ENCODE measurements at regions not wholly inside any gene's neighbourhood (a gene's known extent, or its start where the extent isn't known, plus 50 kb on each side); places are given as distances from the start of the nearest gene placed in this dataset.
"Not testable (repeated sequence)": the region's sequence is repeated elsewhere in the genome, so short reads cannot be mapped to it uniquely, and the experiment has no call there.

DNA sequence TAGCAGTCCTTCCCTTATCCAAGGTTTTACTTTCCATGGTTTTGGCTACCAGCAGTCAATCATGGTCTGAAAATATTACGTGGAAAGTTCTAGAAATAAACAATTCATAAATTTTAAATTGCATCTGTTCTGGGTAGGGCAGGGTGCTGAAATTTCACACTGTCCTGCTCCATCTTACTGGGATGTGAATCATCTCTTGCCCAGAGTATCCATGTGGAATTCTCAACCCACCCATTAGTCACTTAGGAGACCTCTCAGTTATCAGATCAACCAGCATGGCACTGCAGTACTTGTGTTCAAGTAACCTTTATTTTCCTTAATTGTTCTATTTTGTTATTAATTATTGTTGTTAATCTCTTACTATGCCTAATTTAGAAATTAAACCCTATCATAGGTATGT lies 202.8 kb upstream of the CPHXL start:
- no peak for DNase-seq

GRCh38 chr16:75931043-75931442 lies 204.8 kb upstream of the CPHXL start:
- DNase-seq: no peak

DNA sequence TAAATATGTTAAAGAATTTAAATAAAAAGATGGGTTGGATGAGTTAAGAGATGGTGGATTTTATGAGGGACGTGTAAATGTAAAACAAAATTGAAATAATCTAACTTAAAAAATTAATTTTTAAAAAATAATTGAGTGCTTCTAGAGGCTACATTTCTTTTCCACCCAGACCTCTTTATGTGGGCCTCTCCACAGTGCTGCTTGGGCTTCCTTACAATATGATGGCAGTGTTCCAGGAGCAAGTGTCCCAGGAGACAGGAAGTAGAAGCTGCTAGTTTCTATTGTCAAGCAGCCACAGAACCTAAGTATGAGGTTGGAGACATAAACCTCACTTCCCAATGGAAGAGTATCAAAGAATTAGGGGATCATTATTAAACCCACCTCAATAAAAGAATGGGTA lies 205.7 kb upstream of the CPHXL start:
- DNase-seq: no peak

GRCh38 chr16:75938818-75939217 lies 212.5 kb upstream of the CPHXL start:
- no peak for DNase-seq

DNA sequence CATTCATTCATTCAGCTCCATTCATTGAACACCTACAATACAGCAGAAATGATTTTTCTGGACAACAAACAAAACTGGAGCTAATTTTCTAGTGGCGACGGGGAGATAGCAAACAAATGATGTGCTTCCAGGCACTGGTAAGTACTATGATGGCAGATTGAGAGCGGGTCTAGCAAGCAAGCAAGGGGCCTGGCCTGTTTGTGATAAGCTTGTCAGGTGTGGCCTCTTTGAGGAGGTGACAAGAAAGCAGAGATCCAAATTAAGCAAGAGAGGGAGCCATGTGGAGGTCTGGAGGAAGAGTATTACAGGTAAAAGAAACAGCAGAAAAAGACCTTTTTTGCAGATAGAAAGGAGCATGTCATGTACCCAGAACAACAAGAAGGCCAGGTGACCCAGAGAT lies 216.1 kb upstream of the CPHXL start:
- DNase-seq: no peak

DNA sequence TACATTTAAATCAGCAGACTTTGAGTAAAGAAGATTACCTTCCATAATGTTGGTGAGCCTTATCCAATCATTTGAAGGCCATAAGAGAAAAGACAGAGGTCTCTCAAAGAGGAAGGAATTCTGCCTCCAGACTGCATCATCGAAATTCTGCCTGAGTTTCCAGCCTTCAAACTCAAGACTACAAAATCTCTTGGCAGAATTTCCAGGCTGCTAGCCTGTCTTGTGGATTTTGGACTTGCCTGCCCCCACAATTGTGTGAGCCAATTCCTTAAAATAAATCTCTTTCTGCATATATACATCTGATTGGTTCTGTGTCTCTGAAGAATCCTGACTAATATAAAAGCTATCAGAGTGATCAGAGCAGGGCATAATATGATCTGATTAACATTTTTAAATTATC lies 216.6 kb upstream of the CPHXL start:
- no peak for DNase-seq

DNA sequence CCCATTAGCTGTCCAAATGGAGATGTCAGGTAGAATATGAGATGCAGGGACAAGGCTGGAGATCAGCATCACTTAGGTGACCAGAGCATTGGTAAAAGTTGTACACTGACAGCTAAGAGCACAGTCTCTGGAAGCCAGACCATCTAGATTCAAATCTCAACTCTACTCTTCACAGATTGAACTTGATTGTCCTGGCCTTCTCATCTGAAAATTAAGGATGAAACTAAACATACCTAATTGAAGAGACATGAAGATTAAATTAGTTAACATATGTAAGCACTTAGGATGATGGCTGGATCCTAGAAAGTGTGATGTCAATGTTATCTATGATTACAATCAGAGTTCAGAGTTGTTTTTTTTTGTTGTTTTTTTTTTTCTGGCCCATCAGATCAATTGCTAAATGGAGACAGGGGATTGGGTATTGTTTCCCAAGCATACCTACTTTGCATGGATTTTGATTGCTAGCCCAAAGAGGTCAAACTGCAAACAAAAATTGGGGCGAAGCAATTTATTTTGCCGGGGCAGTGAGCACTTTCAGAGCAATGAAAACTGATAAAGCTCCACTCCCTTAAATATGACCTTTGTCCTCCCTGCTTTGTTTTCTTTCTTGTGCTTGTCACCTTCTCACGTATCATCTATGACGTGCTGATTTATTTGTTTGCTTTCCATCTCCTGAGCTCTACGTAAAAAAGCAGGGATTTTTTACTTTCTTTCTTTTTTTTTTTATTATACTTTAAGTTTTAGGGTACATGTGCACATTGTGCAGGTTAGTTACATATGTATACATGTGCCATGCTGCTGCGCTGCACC lies 217.6 kb upstream of the CPHXL start:
- DNase-seq: no peak

GRCh38 chr16:75945916-75946457 lies 219.7 kb upstream of the CPHXL start:
- no peak for DNase-seq

DNA sequence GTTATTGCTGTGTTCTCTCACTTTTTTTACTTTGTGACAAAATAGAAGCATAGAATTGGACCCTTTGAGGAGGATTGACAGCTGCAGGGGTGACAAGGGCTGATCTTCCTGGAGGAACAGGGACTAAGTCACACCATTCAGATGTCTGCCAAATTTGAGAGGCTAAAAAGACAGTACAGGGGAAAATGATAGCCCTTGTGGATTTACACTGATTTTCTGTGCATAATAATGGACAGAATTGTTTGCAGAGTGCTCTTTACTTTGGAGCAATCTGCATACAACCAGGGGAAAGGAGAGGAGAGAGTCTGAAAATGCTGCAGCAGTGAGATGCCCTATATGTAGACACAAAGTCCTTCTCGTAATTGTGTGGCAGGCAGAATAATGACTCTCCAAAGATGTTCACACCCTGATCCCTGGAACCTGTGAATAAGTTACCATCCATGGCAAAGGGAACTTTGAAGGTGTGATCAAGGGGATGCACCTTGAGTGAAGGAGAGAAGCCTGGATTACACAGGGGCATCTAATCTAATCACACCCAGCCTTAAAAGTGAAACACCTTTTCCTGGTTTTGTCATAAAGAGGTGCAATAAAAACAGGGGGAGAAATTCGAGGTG lies 221.4 kb upstream of the CPHXL start:
- DNase-seq: no peak

DNA sequence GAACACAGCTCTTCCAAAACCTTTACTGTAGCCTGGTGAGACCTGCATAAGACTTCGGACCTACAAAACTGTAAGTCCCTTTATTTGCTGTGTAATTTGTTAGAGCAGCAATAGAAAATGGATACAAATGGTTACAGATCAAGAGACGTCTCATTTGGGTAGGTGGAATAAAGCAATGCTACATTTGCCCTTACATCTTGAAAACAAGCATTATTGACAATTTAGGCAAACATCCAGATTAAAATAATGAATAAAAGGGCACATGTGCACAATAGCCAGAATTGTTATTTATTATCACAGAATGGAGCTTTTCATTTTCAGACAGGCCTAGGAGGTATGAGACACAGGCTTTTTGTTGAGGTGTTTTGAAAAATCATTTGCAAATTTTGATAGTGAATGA lies 222.2 kb upstream of the CPHXL start:
- no peak for DNase-seq

GRCh38 chr16:75948886-75949285 lies 222.6 kb upstream of the CPHXL start:
- DNase-seq: no peak

- no peak for DNase-seq
Measured at GRCh38 chr16:75952124-75952523, 225.8 kb upstream of the CPHXL start.

GRCh38 chr16:75957870-75958269 lies 231.6 kb upstream of the CPHXL start:
- no peak for DNase-seq

DNA sequence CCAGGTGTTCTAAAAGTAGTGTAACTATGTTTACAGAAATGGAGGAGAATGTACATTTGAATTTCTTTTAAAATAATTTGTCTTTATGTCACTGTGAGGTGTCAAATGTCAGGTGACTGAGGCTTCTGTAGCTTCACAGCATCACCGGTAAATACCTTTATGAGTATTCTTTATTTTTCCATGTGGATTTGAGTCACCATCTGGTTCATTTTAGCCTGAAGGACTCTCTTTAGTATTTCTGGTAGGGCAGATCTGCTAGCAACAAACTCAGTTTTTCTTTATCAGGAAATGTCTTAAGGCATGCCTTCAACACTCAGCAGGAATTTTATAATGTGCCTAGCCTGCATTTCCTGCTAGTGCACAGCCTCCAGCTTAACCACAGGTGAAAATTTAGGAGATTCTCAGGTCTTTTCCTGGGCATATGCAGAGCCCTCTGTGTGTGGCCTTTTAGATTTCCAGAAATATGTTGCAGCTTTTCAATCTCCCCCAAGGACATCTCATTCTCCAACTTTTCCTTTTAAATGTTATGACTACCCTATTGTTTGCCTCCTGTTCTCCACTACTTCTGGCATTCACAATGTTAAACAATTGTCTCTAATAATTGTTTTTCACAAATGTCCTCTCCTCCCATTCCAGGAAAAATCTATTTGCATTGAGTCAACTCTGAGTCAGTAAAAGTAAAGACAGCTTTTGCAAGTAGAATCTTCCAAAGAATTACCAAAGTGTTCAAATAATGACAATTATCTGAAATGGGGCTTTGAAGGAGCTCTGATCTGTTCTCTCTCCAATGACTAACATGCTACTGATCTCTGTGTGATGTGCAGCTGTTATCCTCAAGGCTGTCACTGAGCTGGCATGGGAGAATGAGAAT lies 239.4 kb upstream of the CPHXL start:
- no peak for DNase-seq

DNA sequence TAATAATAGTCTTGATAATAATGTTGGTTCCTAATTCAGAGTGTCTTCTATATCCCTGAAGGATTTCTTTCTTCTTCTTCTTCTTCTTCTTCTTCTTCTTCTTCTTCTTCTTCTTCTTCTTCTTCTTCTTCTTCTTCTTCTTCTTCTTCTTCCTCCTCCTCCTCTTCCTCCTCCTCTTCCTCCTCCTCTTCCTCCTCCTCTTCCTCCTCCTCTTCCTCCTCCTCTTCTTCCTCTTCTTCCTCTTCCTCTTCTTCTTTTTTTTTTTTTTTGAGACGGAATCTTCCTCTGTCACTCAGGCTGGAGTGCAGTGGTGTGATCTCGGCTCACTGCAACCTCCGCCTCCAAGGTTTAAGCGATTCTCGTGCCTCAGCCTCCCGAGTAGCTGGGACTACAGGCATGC lies 242.8 kb upstream of the CPHXL start:
- DNase-seq: not testable (repeated sequence)

DNA sequence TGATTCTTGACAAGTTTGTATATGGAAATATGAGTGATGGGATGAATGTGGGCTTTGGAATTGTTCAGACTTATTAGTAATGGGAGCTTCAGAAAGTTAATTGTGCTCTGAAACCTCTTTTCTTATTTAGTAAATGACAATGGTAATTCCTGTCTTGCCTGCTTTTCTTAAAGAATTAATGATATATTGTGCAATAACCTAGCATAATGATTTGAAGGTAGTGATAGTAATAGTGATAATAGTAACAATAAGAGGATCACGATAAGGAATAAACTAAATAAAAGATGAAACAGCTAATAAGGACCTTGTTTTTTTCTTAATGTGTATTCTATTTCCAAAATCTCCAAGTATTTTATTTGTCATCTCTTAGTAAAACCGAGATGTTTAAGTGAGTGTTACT lies 245.0 kb upstream of the CPHXL start:
- DNase-seq: no peak

DNA sequence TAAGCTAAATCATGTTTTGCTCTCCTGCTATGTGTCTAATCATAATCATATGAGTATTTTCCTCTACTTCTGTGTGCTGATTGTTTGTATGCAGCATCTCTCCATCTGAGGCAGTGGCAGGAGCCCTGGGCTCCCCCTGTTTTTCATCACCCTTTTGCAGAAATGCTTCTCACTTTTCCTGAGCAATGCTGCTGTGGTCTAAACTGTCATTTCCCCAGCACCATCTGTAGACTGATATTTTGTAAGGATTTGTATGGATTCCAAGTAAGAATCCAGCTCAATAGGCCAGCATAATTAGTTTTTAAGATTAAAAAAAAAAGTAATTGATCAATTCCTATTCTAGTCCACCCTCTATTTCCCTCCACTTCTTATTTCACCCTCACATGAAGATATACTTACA lies 257.0 kb upstream of the CPHXL start:
- DNase-seq: no peak

DNA sequence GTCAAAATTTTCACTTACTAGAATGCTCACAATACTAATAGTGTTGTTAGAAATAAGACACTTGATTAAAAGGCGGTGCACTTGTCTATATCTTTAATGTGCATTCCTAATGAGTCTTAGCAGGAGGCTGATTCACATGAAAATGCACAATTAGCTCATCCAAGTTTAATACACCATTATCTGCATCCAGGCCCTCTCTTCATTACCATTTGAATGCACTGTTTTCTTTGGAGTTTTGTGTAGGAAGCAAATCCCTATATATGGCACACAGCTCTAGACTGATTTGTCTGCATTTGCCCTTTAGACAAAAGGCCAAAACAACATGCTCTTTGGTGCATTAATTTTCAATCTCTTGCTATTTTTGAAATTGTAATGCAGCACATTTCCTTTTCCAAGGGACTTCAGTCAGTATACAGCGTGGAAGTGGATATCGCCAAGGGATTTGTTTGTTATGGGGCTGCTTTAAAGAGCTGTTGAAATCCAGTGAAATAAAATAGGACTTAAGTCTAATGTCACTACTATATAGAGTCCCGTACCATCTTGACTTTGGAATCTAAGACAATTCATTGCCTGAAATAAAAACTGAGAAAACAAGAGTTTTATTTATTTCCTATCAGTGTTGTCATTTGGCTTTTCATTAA lies 257.6 kb upstream of the CPHXL start:
- no peak for DNase-seq

GRCh38 chr16:75987323-75987722 lies 261.0 kb upstream of the CPHXL start:
- DNase-seq: no peak

- DNase-seq: no peak
Measured at GRCh38 chr16:75996491-75996890, 270.2 kb upstream of the CPHXL start.

GRCh38 chr16:75997606-75998005 lies 271.3 kb upstream of the CPHXL start:
- DNase-seq: no peak

- no peak for DNase-seq
Measured at GRCh38 chr16:76007645-76008044, 269.6 kb upstream of the CNTNAP4 start.

DNA sequence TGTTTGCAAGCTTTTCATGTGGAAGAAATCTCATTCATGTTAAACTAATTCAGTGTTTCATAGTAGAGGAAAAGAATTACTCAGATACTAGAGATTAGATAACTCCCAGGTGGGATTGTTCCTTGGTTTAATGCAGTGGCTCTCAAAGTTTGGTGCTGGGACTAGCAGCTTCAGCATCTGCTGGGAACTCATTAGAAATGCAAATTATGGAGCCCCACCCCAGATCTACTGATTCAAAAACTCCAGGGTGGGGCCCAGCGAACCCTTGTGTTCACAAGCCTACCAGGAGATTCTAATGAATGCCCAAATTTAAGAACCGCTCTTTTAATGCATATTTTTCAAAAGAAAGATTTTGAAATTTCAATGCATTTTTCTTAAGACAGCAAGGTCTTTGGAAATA lies 253.4 kb upstream of the CNTNAP4 start:
- no peak for DNase-seq
